Parathyroid adenoma (tissue), 2 donors: ENCODE measurements at regions not wholly inside any gene's neighbourhood (a gene's known extent, or its start where the extent isn't known, plus 50 kb on each side); places are given as distances from the start of the nearest gene placed in this dataset.
"Not testable (repeated sequence)": the region's sequence is repeated elsewhere in the genome, so short reads cannot be mapped to it uniquely, and the experiment has no call there.

ENCODE experiments used
- H2AFZ ChIP-seq: fragments of 300-600 bp; sonication (generic); one replicate; pipeline ENCODE4 v1.7.0; 2017; ENCODE audit warnings: antibody characterized with exemption, mild to moderate bottlenecking
- H3K27ac ChIP-seq: fragments of 300-600 bp; sonication (generic); one replicate; pipeline ENCODE4 v1.7.0; 2017
- H3K27me3 ChIP-seq: fragments of 300-600 bp; sonication (generic); one replicate; pipeline ENCODE4 v1.7.0; 2017; ENCODE audit warnings: low read length; ENCODE audit not compliant: control insufficient read depth, insufficient read depth
- H3K36me3 ChIP-seq: fragments of 300-600 bp; sonication (generic); one replicate; pipeline ENCODE4 v1.7.0; 2017; ENCODE audit warnings: low read length; ENCODE audit not compliant: control insufficient read depth, insufficient read depth
- H3K4me1 ChIP-seq: fragments of 300-600 bp; sonication (generic); one replicate; pipeline ENCODE4 v1.7.0; 2017; ENCODE audit warnings: control low read depth
- H3K4me2 ChIP-seq: fragments of 300-600 bp; sonication (generic); one replicate; pipeline ENCODE4 v1.7.0; 2017; ENCODE audit warnings: low read length
- H3K4me3 ChIP-seq: fragments of 300-600 bp; sonication (generic); one replicate; pipeline ENCODE4 v1.7.0; 2017; ENCODE audit warnings: low read depth, low read length
- H3K79me2 ChIP-seq: fragments of 300-600 bp; sonication (generic); one replicate; pipeline ENCODE4 v1.7.0; 2017; ENCODE audit warnings: control low read depth
- H3K9ac ChIP-seq: fragments of 300-600 bp; sonication (generic); one replicate; pipeline ENCODE4 v1.7.0; 2017; ENCODE audit warnings: mild to moderate bottlenecking
- H3K9me3 ChIP-seq: fragments of 300-600 bp; sonication (generic); one replicate; pipeline ENCODE4 v1.7.0; 2017; ENCODE audit warnings: low read length; ENCODE audit not compliant: control insufficient read depth
- TF ChIP-seq, protein P1 (sequence below): fragments of 300-600 bp; sonication (generic); IDR thresholded peaks from one replicate; pipeline ENCODE4 v1.7.0; 2017; ENCODE audit warnings: antibody characterized with exemption, mild to moderate bottlenecking
- donor health status: primary hyperparathyroidism.

DNA sequence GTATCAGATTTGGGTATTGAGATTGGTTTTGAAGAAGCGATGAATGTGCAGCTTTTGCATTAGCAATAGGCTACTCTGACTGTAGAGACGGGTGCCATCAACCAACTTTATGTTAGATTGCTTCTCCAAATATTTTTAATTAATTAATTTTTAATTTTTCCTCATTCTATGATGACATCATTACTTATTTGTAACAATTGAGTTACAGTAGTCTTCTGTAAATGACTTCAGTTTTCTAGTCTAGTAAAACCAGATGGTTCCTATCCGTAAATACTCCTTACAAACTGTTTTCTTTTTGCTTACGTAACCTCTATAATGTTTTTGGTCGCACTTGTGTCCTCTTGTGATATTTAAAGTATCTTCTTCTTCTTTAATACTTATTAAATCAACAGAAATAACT is 118.1 kb downstream of the ZNF736 start:
- Histone ChIP-seq H2AFZ (no peak overlapping the region), H3K9ac (no peak overlapping the region), H3K4me1 (no peaks in the 10 kb centered on the region), H3K79me2 (no peaks in the 10 kb centered on the region), H3K4me2 (no peak overlapping the region), H3K9me3 (no peaks in the 10 kb centered on the region), H3K27ac (no peak overlapping the region), H3K4me3 (no peak overlapping the region), H3K36me3 (no peaks in the 10 kb centered on the region), H3K27me3 (no peaks in the 10 kb centered on the region)
- TF ChIP-seq, protein P1, sequence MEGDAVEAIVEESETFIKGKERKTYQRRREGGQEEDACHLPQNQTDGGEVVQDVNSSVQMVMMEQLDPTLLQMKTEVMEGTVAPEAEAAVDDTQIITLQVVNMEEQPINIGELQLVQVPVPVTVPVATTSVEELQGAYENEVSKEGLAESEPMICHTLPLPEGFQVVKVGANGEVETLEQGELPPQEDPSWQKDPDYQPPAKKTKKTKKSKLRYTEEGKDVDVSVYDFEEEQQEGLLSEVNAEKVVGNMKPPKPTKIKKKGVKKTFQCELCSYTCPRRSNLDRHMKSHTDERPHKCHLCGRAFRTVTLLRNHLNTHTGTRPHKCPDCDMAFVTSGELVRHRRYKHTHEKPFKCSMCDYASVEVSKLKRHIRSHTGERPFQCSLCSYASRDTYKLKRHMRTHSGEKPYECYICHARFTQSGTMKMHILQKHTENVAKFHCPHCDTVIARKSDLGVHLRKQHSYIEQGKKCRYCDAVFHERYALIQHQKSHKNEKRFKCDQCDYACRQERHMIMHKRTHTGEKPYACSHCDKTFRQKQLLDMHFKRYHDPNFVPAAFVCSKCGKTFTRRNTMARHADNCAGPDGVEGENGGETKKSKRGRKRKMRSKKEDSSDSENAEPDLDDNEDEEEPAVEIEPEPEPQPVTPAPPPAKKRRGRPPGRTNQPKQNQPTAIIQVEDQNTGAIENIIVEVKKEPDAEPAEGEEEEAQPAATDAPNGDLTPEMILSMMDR: no peak

DNA sequence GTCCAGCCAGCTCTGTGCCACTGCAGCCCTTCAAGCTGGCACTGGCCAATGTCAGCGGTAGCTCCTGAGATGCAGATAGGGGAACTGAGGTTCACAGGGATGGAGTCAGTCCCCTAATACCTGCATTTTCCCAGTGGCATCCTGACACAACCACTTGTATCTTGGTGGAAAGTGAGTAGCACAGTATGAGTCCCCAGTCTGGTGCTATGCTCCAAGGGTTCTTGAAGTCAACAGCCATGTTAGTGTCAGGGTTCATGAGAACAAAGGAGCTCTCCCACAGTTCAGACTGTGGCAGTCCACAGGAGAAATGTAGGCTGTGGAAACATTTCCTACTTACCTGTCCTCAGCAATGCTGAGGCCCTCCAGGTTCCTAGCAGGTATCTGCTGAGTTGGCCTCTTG is 115.5 kb downstream of the ZNF736 start:
- H3K9me3 ChIP-seq: no peaks in the 10 kb centered on the region
- H3K9ac ChIP-seq: no peak overlapping the region
- no peaks in the 10 kb centered on the region for H3K27me3 ChIP-seq
- no peak overlapping the region for H3K27ac ChIP-seq
- no peak overlapping the region for H3K4me3 ChIP-seq
- no peaks in the 10 kb centered on the region for H3K36me3 ChIP-seq
- H3K79me2 ChIP-seq: no peaks in the 10 kb centered on the region
- TF ChIP-seq, protein P1: no peak
- no peak overlapping the region for H2AFZ ChIP-seq
- no peak overlapping the region for H3K4me2 ChIP-seq
- no peaks in the 10 kb centered on the region for H3K4me1 ChIP-seq

DNA sequence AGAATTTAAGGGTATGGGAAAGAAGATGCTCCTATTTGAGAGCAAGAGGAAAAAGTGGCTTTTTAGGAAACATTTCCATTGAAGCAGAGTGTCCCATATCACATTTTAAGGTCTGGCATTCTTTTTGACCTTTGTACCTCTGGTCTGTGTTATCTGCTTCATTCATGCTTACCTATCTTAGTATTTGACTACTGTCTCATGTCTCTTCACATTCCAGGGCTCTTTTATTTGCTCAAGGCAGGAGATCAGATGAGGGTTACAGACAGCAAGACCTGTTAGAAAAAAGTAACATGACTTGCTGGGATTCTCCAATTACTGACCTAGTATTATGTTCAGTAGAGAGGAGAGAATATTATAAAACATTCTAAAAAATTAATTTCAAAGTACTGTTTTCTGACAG is 111.7 kb downstream of the ZNF736 start:
- H3K79me2 ChIP-seq, H3K27ac ChIP-seq, H3K36me3 ChIP-seq, H2AFZ ChIP-seq, H3K27me3 ChIP-seq, H3K4me3 ChIP-seq, H3K4me1 ChIP-seq, H3K9ac ChIP-seq, H3K9me3 ChIP-seq, H3K4me2 ChIP-seq: not testable (repeated sequence)

DNA sequence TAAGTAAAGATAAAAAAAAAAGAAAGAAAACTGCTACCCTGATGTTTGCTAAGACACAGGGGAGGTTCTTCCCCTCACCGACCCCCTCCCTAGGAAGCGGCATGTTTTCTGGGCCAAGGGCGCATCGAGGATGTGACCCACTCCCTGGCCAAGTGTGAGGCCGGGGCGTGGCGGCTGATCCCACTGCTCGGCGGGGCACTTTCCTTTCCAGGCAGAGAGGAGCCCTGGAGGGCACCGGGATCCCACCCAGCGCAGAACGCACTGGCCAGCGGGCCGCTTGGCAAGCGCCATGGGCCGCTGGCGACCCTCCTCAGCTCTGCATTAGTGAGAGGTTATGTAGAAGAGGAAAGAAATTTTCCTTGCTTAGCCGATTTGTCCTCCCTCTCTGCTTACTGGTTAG is 93.4 kb downstream of the ZNF736 start:
- Histone ChIP-seq H3K9me3 (no peaks in the 10 kb centered on the region), H2AFZ (no peak overlapping the region), H3K4me1 (no peaks in the 10 kb centered on the region), H3K27me3 (no peaks in the 10 kb centered on the region), H3K79me2 (no peaks in the 10 kb centered on the region), H3K36me3 (no peaks in the 10 kb centered on the region), H3K27ac (no peak overlapping the region), H3K4me3 (no peak overlapping the region), H3K9ac (no peak overlapping the region), H3K4me2 (no peak overlapping the region)
- TF ChIP-seq, protein P1: no peak
